Renal cortical epithelial cell (primary cell): ENCODE measurements at regions not wholly inside any gene's neighbourhood (a gene's known extent, or its start where the extent isn't known, plus 50 kb on each side); places are given as distances from the start of the nearest gene placed in this dataset.
"Not testable (repeated sequence)": the region's sequence is repeated elsewhere in the genome, so short reads cannot be mapped to it uniquely, and the experiment has no call there.

ENCODE experiments used
- DNase-seq: peaks from one replicate; pipeline ENCODE4 v3.0.0-alpha.2; 2011; ENCODE audit warnings: low read depth

GRCh38 chr13:50130123-50130946 lies 115.1 kb downstream of the KCNRG start:
- no peak for DNase-seq

- DNase-seq, result no peak
Observed at GRCh38 chr13:50131920-50132903, 117.0 kb downstream of the KCNRG start.

- DNase-seq, result no peak
Observed at GRCh38 chr13:50132904-50133357, 117.7 kb downstream of the KCNRG start.

GRCh38 chr13:50133358-50133953 lies 118.2 kb downstream of the KCNRG start:
- DNase-seq, result no peak

- DNase-seq, result no peak
Observed at GRCh38 chr13:50136226-50136625, 121.0 kb downstream of the KCNRG start.

GRCh38 chr13:50136678-50137077 lies 121.4 kb downstream of the KCNRG start:
- DNase-seq, result no peak

- DNase-seq, result not testable (repeated sequence)
Observed at GRCh38 chr13:50139435-50139934, 124.2 kb downstream of the KCNRG start.

GRCh38 chr13:50140153-50140552 lies 124.9 kb downstream of the KCNRG start:
- DNase-seq, result no peak

- DNase-seq, result no peak
Observed at GRCh38 chr13:50140581-50141374, 125.5 kb downstream of the KCNRG start.

- DNase-seq, result no peak
Observed at GRCh38 chr13:50141375-50141975, 126.2 kb downstream of the KCNRG start.

- DNase-seq, result no peak
Observed at GRCh38 chr13:50144246-50145160, 129.3 kb downstream of the KCNRG start.

GRCh38 chr13:50149214-50149613 lies 134.0 kb downstream of the KCNRG start:
- peak; percentile 48 for DNase-seq

GRCh38 chr13:50149932-50150331 lies 134.7 kb downstream of the KCNRG start:
- DNase-seq, result no peak

- no peak for DNase-seq
Observed at GRCh38 chr13:50152224-50152623, 137.0 kb downstream of the KCNRG start.

- DNase-seq, result no peak
Observed at GRCh38 chr13:50152655-50153309, 137.5 kb downstream of the KCNRG start.

- no peak for DNase-seq
Observed at GRCh38 chr13:50153401-50153800, 138.2 kb downstream of the KCNRG start.

- DNase-seq, result no peak
Observed at GRCh38 chr13:50153876-50154275, 138.6 kb downstream of the KCNRG start.

- DNase-seq, result no peak
Observed at GRCh38 chr13:50154697-50155096, 139.5 kb downstream of the KCNRG start.

GRCh38 chr13:50156140-50156539 lies 140.9 kb downstream of the KCNRG start:
- DNase-seq, result peak; percentile 89
